ENCODE measurements at regions not wholly inside any gene's neighbourhood (a gene's known extent, or its start where the extent isn't known, plus 50 kb on each side); places are given as distances from the start of the nearest gene placed in this dataset.

DNA sequence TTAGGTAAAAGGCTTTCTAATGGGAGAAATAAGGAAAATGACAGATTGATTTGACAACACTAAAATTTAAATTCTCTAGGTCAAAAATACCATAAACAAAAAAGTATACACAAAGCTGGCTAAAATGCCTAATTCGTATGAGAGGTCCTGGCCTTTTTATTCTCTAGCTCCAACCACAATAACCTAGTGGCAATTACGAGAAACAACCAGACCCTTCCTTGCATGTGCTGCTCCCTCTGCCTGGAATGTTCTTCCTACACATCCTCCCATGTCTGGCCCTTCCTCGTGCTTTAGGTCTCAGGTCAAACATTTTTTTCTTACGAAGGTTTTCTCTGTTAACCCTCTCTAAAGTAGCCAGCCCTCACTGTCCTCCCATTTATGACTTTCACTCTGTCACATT is 176.4 kb upstream of the PLPPR1 start:
- intact Hi-C loops (cut with micrococcal nuclease) (no loop called here), in situ Hi-C loops (cut with MboI) (no loop called here)
- ATAC-seq (no peak), DNase-seq (ENCODE audit: extremely low read depth in 1 of 4, low spot score in 3 of 4) (no peak), FAIRE-seq (no peak)
- Histone ChIP-seq H3K4me1 (replicated peaks in 1 of 2; ENCODE audit: control insufficient read depth in 2 of 2, insufficient read depth in 2 of 2, low read length in 2 of 2) (no peaks in the 10 kb centered on the region), H3K4me2 (ENCODE audit: insufficient read depth, low read length) (no peak overlapping the region), H3K27ac (ENCODE audit: extremely low read depth, low read depth, low read length) (no peak overlapping the region), H3K27me3 (ENCODE audit: control insufficient read depth in 2 of 2, insufficient read depth in 2 of 2, low read length in 2 of 2) (no peaks in the 10 kb centered on the region), H3K79me2 (ENCODE audit: control insufficient read depth, insufficient read depth, low read length) (no peaks in the 10 kb centered on the region), H4K20me1 (replicated peaks; ENCODE audit: control insufficient read depth, insufficient read depth, low read length) (no peaks in the 10 kb centered on the region), H3K36me3 (ENCODE audit: control insufficient read depth, insufficient read depth, low read length) (no peaks in the 10 kb centered on the region), H3K9me1 (ENCODE audit: control insufficient read depth, insufficient read depth, low read length) (no peaks in the 10 kb centered on the region), H3K9me3 (replicated peaks; ENCODE audit: control insufficient read depth, insufficient read depth, low read depth, low read length) (no peaks in the 10 kb centered on the region), H3K4me3 (no peak overlapping the region), H3K9ac (ENCODE audit: insufficient read depth in 1 of 2, low read depth in 2 of 2, low read length in 2 of 2) (no peak overlapping the region), H2AFZ (ENCODE audit: low read depth, low read length) (no peak overlapping the region)
- WGBS (ENCODE audit: insufficient coverage, low coverage, missing lambda C conversion rate): 4% methylated on average over 4 of the region's 4 CpGs
- no TSS peak for BruUV-seq (replicated peaks)
- ChIA-PET POLR2A (no interaction called here), CTCF (ENCODE audit: low intra/inter-chr PET ratio) (no interaction called here)
- no peak for TF ChIP-seq ZNF143 (CRISPR knock-in tag; IDR thresholded peaks at IDR 0.05)
- TF ChIP-seq MXI1 (IDR thresholded peaks at IDR 0.05; ENCODE audit: low read depth, low read length): no peak
- TF ChIP-seq, protein P1, sequence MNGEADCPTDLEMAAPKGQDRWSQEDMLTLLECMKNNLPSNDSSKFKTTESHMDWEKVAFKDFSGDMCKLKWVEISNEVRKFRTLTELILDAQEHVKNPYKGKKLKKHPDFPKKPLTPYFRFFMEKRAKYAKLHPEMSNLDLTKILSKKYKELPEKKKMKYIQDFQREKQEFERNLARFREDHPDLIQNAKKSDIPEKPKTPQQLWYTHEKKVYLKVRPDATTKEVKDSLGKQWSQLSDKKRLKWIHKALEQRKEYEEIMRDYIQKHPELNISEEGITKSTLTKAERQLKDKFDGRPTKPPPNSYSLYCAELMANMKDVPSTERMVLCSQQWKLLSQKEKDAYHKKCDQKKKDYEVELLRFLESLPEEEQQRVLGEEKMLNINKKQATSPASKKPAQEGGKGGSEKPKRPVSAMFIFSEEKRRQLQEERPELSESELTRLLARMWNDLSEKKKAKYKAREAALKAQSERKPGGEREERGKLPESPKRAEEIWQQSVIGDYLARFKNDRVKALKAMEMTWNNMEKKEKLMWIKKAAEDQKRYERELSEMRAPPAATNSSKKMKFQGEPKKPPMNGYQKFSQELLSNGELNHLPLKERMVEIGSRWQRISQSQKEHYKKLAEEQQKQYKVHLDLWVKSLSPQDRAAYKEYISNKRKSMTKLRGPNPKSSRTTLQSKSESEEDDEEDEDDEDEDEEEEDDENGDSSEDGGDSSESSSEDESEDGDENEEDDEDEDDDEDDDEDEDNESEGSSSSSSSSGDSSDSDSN (IDR thresholded peaks at IDR 0.05; ENCODE audit: borderline replicate concordance in 1 of 2, low read depth in 2 of 2, low read length in 2 of 2): no peak
- no peak for TF ChIP-seq MEIS2 (IDR thresholded peaks at IDR 0.05; ENCODE audit: partially characterized antibody)
- TF ChIP-seq POLR2A (conservative IDR thresholded peaks at IDR 0.05): no peak
- TF ChIP-seq, protein P2, sequence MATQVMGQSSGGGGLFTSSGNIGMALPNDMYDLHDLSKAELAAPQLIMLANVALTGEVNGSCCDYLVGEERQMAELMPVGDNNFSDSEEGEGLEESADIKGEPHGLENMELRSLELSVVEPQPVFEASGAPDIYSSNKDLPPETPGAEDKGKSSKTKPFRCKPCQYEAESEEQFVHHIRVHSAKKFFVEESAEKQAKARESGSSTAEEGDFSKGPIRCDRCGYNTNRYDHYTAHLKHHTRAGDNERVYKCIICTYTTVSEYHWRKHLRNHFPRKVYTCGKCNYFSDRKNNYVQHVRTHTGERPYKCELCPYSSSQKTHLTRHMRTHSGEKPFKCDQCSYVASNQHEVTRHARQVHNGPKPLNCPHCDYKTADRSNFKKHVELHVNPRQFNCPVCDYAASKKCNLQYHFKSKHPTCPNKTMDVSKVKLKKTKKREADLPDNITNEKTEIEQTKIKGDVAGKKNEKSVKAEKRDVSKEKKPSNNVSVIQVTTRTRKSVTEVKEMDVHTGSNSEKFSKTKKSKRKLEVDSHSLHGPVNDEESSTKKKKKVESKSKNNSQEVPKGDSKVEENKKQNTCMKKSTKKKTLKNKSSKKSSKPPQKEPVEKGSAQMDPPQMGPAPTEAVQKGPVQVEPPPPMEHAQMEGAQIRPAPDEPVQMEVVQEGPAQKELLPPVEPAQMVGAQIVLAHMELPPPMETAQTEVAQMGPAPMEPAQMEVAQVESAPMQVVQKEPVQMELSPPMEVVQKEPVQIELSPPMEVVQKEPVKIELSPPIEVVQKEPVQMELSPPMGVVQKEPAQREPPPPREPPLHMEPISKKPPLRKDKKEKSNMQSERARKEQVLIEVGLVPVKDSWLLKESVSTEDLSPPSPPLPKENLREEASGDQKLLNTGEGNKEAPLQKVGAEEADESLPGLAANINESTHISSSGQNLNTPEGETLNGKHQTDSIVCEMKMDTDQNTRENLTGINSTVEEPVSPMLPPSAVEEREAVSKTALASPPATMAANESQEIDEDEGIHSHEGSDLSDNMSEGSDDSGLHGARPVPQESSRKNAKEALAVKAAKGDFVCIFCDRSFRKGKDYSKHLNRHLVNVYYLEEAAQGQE (IDR thresholded peaks at IDR 0.05; ENCODE audit: borderline replicate concordance): no peak
- TF ChIP-seq, protein P2 (CRISPR knock-in tag; IDR thresholded peaks at IDR 0.05; ENCODE audit: low read depth): no peak
- TF ChIP-seq RB1 (IDR thresholded peaks at IDR 0.05; ENCODE audit: low read depth): no peak
- TF ChIP-seq, protein P3, sequence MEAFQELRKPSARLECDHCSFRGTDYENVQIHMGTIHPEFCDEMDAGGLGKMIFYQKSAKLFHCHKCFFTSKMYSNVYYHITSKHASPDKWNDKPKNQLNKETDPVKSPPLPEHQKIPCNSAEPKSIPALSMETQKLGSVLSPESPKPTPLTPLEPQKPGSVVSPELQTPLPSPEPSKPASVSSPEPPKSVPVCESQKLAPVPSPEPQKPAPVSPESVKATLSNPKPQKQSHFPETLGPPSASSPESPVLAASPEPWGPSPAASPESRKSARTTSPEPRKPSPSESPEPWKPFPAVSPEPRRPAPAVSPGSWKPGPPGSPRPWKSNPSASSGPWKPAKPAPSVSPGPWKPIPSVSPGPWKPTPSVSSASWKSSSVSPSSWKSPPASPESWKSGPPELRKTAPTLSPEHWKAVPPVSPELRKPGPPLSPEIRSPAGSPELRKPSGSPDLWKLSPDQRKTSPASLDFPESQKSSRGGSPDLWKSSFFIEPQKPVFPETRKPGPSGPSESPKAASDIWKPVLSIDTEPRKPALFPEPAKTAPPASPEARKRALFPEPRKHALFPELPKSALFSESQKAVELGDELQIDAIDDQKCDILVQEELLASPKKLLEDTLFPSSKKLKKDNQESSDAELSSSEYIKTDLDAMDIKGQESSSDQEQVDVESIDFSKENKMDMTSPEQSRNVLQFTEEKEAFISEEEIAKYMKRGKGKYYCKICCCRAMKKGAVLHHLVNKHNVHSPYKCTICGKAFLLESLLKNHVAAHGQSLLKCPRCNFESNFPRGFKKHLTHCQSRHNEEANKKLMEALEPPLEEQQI (IDR thresholded peaks at IDR 0.05): no peak
- no peak for TF ChIP-seq BACH1 (tag; IDR thresholded peaks at IDR 0.05)
- no peak for TF ChIP-seq ETV1 (tag; conservative IDR thresholded peaks at IDR 0.05; ENCODE audit: low read depth)
- no peak for TF ChIP-seq ZNF764 (CRISPR knock-in tag; IDR thresholded peaks at IDR 0.05; ENCODE audit: low read depth)
